ENCODE measurements at regions not wholly inside any gene's neighbourhood (a gene's known extent, or its start where the extent isn't known, plus 50 kb on each side); places are given as distances from the start of the nearest gene placed in this dataset.

GRCh38 chr21:43342301-43342881 is 84.5 kb downstream of the SIK1 start:
- TF ChIP-seq, protein P1, sequence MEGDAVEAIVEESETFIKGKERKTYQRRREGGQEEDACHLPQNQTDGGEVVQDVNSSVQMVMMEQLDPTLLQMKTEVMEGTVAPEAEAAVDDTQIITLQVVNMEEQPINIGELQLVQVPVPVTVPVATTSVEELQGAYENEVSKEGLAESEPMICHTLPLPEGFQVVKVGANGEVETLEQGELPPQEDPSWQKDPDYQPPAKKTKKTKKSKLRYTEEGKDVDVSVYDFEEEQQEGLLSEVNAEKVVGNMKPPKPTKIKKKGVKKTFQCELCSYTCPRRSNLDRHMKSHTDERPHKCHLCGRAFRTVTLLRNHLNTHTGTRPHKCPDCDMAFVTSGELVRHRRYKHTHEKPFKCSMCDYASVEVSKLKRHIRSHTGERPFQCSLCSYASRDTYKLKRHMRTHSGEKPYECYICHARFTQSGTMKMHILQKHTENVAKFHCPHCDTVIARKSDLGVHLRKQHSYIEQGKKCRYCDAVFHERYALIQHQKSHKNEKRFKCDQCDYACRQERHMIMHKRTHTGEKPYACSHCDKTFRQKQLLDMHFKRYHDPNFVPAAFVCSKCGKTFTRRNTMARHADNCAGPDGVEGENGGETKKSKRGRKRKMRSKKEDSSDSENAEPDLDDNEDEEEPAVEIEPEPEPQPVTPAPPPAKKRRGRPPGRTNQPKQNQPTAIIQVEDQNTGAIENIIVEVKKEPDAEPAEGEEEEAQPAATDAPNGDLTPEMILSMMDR (conservative IDR thresholded peaks at IDR 0.05; ENCODE audit: low read depth, low read length), result no peak
- TF ChIP-seq EZH2 (IDR thresholded peaks at IDR 0.05; ENCODE audit: low read length, unreplicated experiment), result no peak
- TF ChIP-seq EZH2phosphoT487 (IDR thresholded peaks at IDR 0.05; ENCODE audit: borderline replicate concordance, low read length), result no peak
